ENCODE measurements at regions not wholly inside any gene's neighbourhood (a gene's known extent, or its start where the extent isn't known, plus 50 kb on each side); places are given as distances from the start of the nearest gene placed in this dataset.

DNA sequence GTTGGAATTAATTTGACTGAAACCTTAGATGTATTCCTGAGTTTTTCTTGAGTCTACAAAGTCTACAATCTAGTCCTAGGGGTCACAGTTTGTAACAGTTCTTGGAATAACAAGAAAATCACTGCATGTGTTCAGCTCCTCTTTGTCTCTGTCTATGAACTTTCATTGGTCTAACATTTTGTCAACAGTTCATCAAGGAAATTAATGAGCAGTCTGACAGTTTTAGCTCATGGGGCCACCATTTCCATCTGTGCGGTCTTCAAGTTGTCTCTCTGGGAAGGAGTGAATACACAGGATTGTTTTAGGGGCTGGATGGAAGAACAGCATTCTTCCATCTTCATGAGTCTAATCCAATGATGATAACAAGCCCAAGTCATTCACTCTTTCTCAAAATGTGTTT, 276.4 kb downstream of the TMEM167A start:
- Histone ChIP-seq H4K20me1 (replicated peaks in 1 of 2; ENCODE audit: control insufficient read depth in 1 of 2, insufficient read depth in 2 of 2, low read length in 2 of 2) (no peaks in the 10 kb centered on the region), H3K56ac (replicated peaks; ENCODE audit: insufficient read length, low read depth, low read length) (no peak overlapping the region), H2BK15ac (ENCODE audit: low read length) (no peak overlapping the region), H2BK5ac (ENCODE audit: low read depth, low read length) (no peak overlapping the region), H3K36me3 (ENCODE audit: control insufficient read depth in 2 of 4, insufficient read depth in 4 of 4, low read length in 3 of 4) (no peaks in the 10 kb centered on the region), H2BK20ac (ENCODE audit: low read length) (no peak overlapping the region), H4K8ac (ENCODE audit: extremely low read depth, insufficient read depth, low read length) (no peak overlapping the region), H4K5ac (ENCODE audit: insufficient read length, low read depth, low read length) (no peak overlapping the region), H3K4me1 (replicated peaks in 1 of 4; ENCODE audit: control insufficient read depth in 3 of 4, insufficient read depth in 4 of 4, low read length in 3 of 4) (peaks cover 0 to 9% (median 3%) of the 10 kb centered on the region in 4 experiments; a peak in 6 of 7 replicates), H3K4ac (replicated peaks; ENCODE audit: insufficient read length, low read depth, low read length) (no peak overlapping the region), H3K18ac (ENCODE audit: extremely low read depth, low read length) (no peak overlapping the region), H2AK5ac (ENCODE audit: low read depth, low read length) (no peak overlapping the region), H3K79me2 (ENCODE audit: control insufficient read depth in 1 of 2, insufficient read depth in 2 of 2, low read length in 2 of 2) (no peaks in the 10 kb centered on the region), H3K23ac (ENCODE audit: insufficient read length) (no peak overlapping the region), H3K27ac (ENCODE audit: low read depth, low read length) (no peak overlapping the region), H3K14ac (ENCODE audit: insufficient read length) (no peak overlapping the region), H2BK120ac (replicated peaks; ENCODE audit: low read depth, low read length) (no peak overlapping the region), H3K79me1 (ENCODE audit: low read depth, low read length) (no peaks in the 10 kb centered on the region), H3K4me3 (ENCODE audit: extremely low read depth in 1 of 4, insufficient read depth in 2 of 4, low read depth in 3 of 4, low read length in 4 of 4) (no peak overlapping the region), H3K23me2 (ENCODE audit: low read depth, low read length) (no peaks in the 10 kb centered on the region), H4K91ac (replicated peaks; ENCODE audit: insufficient read length, low read length) (no peak overlapping the region), H2AFZ (ENCODE audit: low read length) (no peak overlapping the region), H3K9me3 (ENCODE audit: insufficient read depth in 2 of 2, low read depth in 1 of 2, low read length in 1 of 2) (no peaks in the 10 kb centered on the region; a peak in 1 of 4 replicates), H3K9ac (replicated peaks in 1 of 4; ENCODE audit: extremely low read depth in 1 of 4, low read depth in 3 of 4, low read length in 3 of 4) (no peak overlapping the region), H2BK12ac (ENCODE audit: low read depth, low read length) (no peak overlapping the region), H3K4me2 (ENCODE audit: insufficient read depth in 1 of 2, low read depth in 2 of 2, low read length in 2 of 2) (no peak overlapping the region), H3K27me3 (replicated peaks in 1 of 4; ENCODE audit: control insufficient read depth in 3 of 4, extremely low read depth in 1 of 4, insufficient read depth in 3 of 4, low read length in 3 of 4) (no peaks in the 10 kb centered on the region)
- CTCF ChIA-PET (ENCODE audit: partially characterized antibody): interaction anchor here (0.9 to 2.1 kb wide), 3 partner anchors 13 to 249 kb away, joined by 3 to 8 read pairs (median 6); no protein-coding TSS in a partner anchor
- POLR2A ChIA-PET (ENCODE audit: partially characterized antibody): no interaction called here
- no peak for DNase-seq (ENCODE audit: low read depth in 1 of 2, low spot score in 2 of 2)
- WGBS, 2 experiments (ENCODE audit: extremely low coverage in 1 of 2, insufficient coverage in 1 of 2, insufficient read length in 1 of 2, insufficient replicate concordance in 2 of 2, low coverage in 1 of 2, low lambda C conversion rate in 2 of 2, missing lambda C conversion rate in 1 of 2): 88% methylated on average over 1 of the region's 1 CpG; no CpG with 5 or more reads in 1 of the 2 experiments
- no peak for FAIRE-seq
- no peak for TF ChIP-seq ZNF274 (IDR thresholded peaks at IDR 0.05; ENCODE audit: borderline replicate concordance, extremely low read depth, low read length)
- TF ChIP-seq SAP30 (IDR thresholded peaks at IDR 0.05; ENCODE audit: insufficient read depth, insufficient replicate concordance, low read length): no peak
- TF ChIP-seq PHF8 (conservative IDR thresholded peaks at IDR 0.05; ENCODE audit: low read depth, low read length): no peak
- TF ChIP-seq SIRT6 (IDR thresholded peaks at IDR 0.05; ENCODE audit: low read length): no peak
- TF ChIP-seq, protein P1, sequence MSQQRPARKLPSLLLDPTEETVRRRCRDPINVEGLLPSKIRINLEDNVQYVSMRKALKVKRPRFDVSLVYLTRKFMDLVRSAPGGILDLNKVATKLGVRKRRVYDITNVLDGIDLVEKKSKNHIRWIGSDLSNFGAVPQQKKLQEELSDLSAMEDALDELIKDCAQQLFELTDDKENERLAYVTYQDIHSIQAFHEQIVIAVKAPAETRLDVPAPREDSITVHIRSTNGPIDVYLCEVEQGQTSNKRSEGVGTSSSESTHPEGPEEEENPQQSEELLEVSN (IDR thresholded peaks at IDR 0.05): no peak
- no peak for TF ChIP-seq TAF7 (optimal IDR thresholded peaks at IDR 0.05; ENCODE audit: borderline replicate concordance, low read depth, low read length)
- TF ChIP-seq MAFK (IDR thresholded peaks at IDR 0.05; ENCODE audit: low read depth, low read length): no peak
- no peak for TF ChIP-seq CHD2 (IDR thresholded peaks at IDR 0.05; ENCODE audit: low read length)
- no peak for TF ChIP-seq BRCA1 (IDR thresholded peaks at IDR 0.05; ENCODE audit: low read depth, low read length)
- TF ChIP-seq RXRA (IDR thresholded peaks at IDR 0.05; ENCODE audit: insufficient read depth, low read depth, low read length): no peak
- TF ChIP-seq, protein P2, sequence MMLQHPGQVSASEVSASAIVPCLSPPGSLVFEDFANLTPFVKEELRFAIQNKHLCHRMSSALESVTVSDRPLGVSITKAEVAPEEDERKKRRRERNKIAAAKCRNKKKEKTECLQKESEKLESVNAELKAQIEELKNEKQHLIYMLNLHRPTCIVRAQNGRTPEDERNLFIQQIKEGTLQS (IDR thresholded peaks at IDR 0.05; ENCODE audit: insufficient read depth, low read depth, low read length): no peak
- no peak for TF ChIP-seq EZH2 (IDR thresholded peaks at IDR 0.05; ENCODE audit: low read depth, low read length, severe bottlenecking)
- TF ChIP-seq CEBPB (IDR thresholded peaks at IDR 0.05; ENCODE audit: low read depth, low read length): no peak
- no peak for TF ChIP-seq NRF1 (IDR thresholded peaks at IDR 0.05; ENCODE audit: low read depth, low read length)

Data from H1 (cell line).